NCI-H2196 (cell line): ENCODE measurements at regions not wholly inside any gene's neighbourhood (a gene's known extent, or its start where the extent isn't known, plus 50 kb on each side); places are given as distances from the start of the nearest gene placed in this dataset.

Experiments
- DNase-seq: peaks from one replicate; lab custom pipeline; 2025; ENCODE audit not compliant: unreplicated experiment; lab: John Stamatoyannopoulos, UW

DNA sequence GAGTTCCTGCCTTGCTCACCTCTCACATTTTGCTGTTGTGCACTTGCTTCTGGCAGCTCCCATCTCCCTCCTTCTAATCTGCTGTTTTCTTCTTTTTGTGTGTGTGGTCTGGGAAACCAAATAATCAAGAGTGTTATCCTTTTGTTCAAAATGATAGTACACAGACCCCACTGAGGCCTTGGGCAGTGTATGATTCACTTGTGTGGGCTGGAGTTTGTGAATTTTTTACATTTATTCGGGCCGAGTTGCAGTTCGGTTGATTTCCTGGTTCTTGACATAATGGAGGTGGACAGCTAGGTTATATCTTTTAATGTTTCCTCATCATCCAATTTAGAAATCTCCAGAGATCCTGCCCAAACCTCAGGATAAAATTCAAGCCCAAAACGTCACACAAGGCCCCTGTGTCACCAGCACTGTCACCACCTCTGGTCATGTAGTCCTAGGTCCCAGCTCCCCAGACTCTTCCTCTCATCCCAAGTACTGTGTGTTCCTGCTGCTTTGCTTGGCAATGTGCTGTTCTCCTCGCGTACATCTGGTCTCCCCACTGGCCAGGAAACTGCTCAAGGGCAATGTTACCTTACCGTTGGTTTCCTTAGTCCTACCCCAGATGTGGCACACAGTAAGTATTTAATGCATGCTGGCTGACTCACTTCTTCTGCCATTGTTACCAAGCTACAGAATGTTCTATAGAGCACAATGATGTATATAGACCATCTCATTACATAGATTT is 55.7 kb upstream of the PHACTR2 start:
- DNase-seq = no peak

- DNase-seq = no peak
Observed at GRCh38 chr6:143621159-143621873, 56.4 kb upstream of the PHACTR2 start.

DNA sequence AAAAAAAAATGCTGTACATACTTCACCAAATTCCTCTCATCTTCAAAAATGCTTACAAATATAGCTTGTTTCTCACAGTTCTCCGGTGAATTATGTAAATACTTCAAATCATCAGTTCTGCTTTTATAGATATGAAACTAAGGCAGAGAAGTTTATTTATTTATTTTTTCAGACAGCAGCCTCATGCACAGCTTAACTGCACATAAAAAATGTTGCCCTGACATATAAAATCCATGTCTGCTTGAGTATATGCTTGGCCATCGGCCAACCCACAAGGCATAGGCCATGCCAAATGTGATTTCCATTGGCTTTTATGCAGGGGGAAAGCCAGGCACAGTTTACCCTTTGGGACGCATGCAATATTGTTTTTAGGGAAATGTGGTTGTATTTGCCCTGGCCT is 57.3 kb upstream of the PHACTR2 start:
- DNase-seq = peak; percentile 6

- no peak for DNase-seq
Observed at GRCh38 chr6:143619824-143620401, 57.9 kb upstream of the PHACTR2 start.

DNA sequence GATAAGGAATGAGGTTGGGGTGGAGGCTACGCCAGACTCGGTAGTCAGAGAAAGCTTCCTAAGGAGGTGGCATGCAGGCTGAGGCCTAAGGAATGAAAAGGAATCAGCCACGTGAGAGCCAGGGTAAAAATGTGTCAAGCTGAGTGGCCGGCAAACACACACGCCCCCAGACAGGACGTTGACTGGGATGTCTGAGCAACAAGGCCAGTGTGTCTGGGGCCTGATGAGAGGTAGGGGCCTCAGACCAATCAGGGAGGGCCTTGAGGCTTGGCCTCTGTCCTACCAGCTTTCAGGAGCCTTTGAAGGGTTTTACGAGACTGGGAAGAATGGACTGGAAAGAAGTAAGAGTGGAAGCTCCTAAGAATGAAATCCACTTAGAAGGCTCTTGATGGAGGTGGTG is 61.0 kb upstream of the PHACTR2 start:
- DNase-seq = no peak

GRCh38 chr6:143615785-143616184 is 62.0 kb upstream of the PHACTR2 start:
- no peak for DNase-seq

DNA sequence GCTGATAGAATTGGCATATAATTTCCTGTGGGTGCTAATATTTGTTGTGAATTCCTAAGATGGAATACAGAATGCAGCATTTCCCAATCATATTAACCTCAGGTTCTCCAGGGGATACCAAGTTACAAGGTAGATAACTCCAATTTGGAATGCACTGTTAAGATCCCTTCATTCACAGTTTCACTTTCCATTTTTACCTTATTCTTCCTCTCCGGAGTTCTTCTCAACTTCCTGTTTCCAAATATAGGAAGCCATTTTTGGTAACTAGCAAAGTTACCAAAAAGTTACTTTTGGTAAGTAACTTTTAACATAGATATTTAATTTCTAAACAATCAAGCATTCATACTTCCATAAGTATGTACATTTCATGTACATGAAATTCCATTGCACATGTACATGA is 63.5 kb upstream of the PHACTR2 start:
- DNase-seq = no peak

DNA sequence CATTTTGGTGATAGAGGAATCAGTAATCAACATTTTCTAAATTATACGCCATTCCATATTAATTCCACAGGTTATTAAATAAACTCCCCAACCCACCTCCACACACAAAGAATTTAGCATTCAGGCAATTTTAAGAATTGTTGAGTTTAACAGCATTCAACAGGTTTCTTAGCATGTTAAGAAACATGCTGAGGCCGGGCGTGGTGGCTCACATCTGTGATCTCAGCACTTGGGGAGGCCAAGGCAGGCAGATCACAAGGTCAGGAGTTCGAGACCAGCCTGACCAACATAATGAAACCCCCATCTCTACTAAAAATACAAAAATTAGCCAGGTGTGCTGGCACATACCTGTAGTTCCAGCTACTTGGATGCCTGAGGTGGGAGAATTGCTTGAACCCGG is 64.0 kb upstream of the PHACTR2 start:
- no peak for DNase-seq

DNA sequence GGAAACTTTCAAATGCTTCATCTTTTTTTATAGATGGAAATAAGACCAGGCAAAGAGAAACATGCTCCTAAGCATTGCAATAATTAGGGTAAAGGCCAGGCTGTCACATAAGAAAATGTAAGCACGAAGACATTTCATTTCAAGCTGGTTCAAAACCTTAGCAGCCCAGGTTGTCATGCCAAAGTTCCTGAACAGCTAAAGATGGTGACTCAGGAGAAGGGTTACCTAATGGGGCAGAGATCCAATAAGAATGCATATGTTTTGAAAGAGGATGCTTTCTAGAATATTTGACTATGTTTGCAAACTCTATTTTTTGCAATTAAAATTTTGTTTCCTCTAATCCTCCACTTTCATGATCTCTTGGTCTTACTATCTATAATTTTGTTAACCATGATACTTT is 65.6 kb upstream of the PHACTR2 start:
- no peak for DNase-seq

DNA sequence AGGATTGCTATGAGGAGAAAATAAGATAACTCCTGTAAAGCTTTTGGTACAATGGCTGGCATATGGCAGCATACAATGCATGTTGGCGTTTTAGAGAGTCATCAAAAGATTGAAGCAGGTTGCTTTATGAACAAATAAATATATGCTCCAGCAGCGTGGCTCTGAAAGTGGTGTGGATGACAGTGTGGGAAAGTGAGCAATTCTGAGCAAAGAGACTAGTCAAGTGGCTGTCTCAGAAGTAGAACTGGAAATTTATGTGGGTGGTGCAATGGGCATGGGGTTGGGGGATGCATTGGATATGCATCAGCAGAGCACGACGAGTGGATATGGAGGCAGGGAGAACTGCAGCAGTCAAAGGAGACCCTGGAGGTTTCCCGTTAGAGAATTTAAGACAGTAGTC is 66.2 kb upstream of the PHACTR2 start:
- DNase-seq = no peak

DNA sequence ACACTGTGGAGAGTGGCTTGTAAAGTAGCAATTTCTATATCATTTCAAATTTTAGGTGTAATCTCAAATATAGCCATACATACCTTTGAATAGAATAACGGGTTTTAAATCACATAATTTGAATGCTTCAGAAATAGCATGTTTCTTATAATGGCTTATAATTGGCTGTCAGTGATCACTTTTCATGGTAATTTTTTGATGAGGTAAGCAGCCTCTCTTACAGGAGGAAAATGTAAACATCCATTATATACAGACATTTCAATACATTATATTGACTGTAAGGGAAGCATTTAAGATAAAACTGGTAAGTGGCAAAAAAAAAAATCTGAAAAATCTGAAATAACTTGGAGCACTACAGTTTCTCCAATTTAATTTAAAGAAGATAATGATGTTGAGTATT is 67.8 kb upstream of the PHACTR2 start:
- no peak for DNase-seq

- DNase-seq = no peak
Observed at GRCh38 chr6:143609501-143609900, 68.3 kb upstream of the PHACTR2 start.

DNA sequence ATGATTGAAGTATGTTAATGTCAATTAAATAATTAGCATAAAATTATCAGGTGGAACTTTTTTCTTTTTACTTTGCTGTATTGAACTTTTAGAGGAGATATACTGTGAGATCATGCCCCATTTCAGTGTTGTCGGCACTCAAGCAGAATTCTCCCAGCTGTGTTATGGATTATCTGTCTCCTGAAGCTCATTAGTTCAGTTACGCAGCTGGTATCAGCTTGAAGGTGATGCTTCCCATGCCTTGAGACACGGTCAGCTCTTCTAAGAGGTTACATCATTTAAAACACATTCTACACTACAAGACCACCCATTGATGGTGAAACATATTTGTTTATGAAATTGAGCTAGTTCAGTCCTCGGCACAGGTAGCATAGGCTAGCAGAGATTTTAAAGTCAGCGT is 68.9 kb upstream of the PHACTR2 start:
- no peak for DNase-seq

DNA sequence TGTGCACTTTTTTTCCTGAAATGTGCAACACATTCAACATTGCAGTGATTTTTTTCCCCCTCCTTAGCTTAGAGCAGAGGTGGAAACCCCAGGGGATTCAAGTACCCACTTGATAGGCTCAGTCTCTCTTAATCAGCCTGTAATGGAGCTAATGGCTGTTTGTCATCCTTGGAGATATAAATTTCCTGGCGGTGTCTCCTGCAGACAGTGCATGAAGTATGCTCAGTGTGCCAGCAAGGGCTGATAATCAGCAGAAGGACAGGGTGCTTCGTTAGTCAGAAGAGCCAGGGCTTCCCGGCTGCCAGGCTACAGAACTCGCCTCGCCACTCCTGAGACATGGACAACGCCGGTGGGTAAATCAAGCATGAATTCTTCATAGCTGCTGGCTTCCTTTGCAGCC is 69.8 kb upstream of the PHACTR2 start:
- DNase-seq = no peak

GRCh38 chr6:143607168-143607567 is 70.6 kb upstream of the PHACTR2 start:
- no peak for DNase-seq

DNA sequence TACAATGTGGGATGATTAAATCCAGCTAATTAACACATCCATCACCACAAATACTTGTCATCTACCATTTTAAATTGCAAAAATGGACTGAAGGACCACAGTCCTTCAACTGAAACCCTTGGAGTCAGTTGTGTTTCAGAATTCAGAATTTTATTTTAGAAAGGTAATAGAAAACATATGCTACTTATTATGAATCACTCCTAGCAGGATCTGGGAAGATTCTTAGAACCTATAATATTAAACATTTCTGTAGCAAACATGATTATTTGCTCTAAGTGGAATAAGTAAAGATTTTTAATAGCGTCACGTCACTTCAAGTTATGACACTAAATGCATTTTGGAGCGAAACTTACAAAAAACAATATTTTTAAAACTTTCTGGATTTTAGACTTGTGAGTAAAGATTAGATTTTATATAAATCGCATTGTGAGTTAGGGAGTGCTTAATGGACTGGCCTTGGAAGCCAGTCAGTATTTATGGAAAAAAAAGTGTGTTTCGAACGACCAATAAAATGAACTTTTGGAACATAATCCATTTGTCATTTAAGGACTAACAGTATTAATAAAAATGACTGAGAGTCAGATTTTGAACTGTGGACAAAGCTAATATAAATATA is 71.8 kb upstream of the PHACTR2 start:
- no peak for DNase-seq

GRCh38 chr6:143603455-143603854 is 74.3 kb upstream of the PHACTR2 start:
- DNase-seq = no peak

- DNase-seq = no peak
Observed at GRCh38 chr6:143601504-143601903, 76.3 kb upstream of the PHACTR2 start.

DNA sequence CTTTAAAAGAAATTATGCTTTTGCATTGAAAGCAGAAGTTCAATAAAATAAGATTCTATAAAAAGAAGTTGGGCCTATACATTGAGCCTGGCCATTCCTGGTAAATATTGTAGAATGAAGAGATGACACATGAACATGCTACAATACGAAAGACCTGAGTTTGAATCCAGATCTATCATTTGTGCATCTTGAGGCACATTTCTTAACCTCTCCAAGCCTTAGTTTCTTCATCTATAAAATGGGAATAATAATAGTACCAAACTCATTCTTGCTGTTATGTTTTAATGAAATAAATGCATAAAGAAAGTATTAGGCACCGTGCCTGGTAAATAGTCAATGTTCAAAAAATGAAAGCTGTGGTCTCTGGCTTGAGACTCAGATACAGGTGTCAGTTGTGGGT is 76.9 kb upstream of the PHACTR2 start:
- no peak for DNase-seq

DNA sequence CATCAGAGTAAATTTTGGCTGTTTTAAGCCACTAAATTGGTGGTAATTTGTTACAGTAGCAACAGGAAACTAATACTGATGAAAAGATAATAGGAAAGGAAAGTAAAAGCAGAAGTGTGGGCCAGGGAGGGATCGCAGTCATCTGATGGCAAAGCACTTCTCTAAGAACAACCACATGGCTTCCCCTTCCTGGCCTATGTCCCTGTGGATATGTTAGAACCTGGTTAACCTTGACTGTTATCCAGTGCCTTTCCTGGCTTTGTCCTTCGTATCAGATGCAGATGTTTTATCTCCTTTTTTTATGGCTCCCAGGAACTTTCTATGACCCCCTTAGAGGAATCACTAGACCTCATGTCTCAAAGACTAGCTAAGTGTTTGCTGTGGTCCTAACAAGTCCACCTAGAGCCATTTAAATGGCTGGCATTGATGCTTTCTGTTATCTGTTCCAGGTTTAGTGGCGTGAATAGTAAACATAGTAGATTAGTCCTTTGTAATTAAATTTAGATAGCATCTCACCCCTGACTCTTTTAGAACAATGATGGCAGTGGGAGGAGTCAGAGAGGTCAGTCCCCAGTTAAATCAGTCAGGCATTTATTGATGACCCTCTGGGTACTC is 79.2 kb upstream of the PHACTR2 start:
- no peak for DNase-seq

DNA sequence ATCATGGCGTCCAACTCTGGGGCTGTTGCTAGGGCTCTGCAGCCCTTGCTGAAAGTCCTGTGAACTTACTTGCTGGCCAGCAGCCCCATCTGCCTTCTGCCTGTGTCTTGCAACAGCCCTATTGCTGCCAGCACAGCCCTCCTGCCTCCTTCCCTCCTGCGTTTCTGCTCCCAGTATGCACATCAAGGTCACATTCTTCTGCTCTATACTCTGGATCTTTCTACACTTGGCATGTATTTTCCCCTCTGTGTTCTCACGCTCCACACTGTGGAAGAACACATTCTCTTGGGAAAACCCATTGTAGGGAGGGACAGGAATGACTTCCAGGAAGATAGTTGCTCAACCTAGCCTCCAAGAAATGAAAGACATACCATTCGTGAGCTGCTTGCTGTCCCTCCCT is 80.9 kb upstream of the PHACTR2 start:
- no peak for DNase-seq
